ENCODE measurements at regions not wholly inside any gene's neighbourhood (a gene's known extent, or its start where the extent isn't known, plus 50 kb on each side); places are given as distances from the start of the nearest gene placed in this dataset.

DNA sequence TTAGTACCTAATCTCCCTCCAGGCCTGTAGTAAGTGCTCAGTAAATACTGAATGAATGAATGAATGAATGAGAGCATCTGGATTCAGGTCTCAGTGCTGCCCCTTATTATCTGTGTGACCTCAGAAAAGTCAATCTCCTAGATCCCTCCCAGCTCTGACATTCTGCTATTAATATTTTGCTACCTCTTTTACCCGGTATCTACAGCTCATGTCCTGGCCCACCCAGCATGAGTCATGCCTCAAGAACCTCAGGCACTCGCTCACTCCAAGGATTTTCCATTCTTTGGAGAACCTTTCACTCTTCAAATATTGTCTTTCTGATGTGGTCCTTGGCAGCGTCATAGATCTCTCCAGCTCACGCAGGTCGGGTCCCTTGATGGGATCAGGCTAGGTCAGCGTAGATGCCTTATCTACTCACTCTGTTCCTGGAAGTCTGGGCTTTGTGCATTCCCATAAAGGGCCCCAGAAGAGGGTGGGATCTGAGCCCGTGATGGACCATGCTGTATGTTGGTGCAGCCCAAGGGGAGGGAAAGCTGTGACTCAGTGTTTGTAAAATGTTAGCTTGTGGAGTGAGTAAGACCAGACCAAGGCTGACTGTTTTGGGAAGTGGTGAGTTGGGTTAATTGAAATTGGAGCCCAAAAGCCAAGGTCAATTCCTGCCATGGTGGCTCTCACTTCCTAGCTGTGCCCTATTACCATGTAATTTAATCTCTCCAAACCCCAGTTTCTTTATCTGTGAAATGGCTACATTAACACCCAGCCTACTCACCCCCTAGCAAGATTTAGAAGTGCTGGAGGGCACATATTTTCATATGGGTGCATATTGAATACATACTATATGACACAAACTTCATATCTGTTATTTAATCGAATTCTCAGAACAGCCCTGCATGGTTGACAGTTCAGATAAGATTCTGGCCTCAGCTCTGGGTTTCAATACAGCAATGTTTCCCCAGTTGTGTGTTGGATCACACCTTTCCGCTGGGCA lies 214.1 kb upstream of the USP24 start (continued):
- TF ChIP-seq MAFF (IDR thresholded peaks at IDR 0.05; ENCODE audit: low read depth, low read length) (no peak), ZNF326 (CRISPR knock-in tag; IDR thresholded peaks at IDR 0.05; ENCODE audit: borderline replicate concordance) (no peak), ZNF350 (CRISPR knock-in tag; IDR thresholded peaks at IDR 0.05; ENCODE audit: borderline replicate concordance, low read depth) (peak; percentile 97), ZNF460 (CRISPR knock-in tag; IDR thresholded peaks at IDR 0.05; ENCODE audit: borderline replicate concordance) (no peak), JARID2 (CRISPR knock-in tag; IDR thresholded peaks at IDR 0.05; ENCODE audit: insufficient replicate concordance) (no peak), ATF7-NPFF (CRISPR knock-in tag; IDR thresholded peaks at IDR 0.05; ENCODE audit: low read depth) (0 out of 2 replicates have a peak, but pooled peaks have one; percentile 45), ATRX (CRISPR knock-in tag; IDR thresholded peaks at IDR 0.05; ENCODE audit: borderline replicate concordance) (no peak), ATF1 (CRISPR knock-in tag; IDR thresholded peaks at IDR 0.05) (peak; percentile 88), ATF3 (CRISPR knock-in tag; IDR thresholded peaks at IDR 0.05) (peak; percentile 99), FOXJ3 (CRISPR knock-in tag; IDR thresholded peaks at IDR 0.05; ENCODE audit: borderline replicate concordance) (peak; percentile 71), ZNF383 (CRISPR knock-in tag; IDR thresholded peaks at IDR 0.05; ENCODE audit: borderline replicate concordance) (no peak), ZNF362 (CRISPR knock-in tag; IDR thresholded peaks at IDR 0.05; ENCODE audit: borderline replicate concordance) (no peak), SCMH1 (CRISPR knock-in tag; IDR thresholded peaks at IDR 0.05; ENCODE audit: borderline replicate concordance) (no peak), NFYC (CRISPR knock-in tag; IDR thresholded peaks at IDR 0.05) (peak; percentile 43; the same call in 1 of the 2 replicates), JUND (CRISPR knock-in tag; IDR thresholded peaks at IDR 0.05) (peak; percentile 99), PAXIP1 (CRISPR knock-in tag; conservative IDR thresholded peaks at IDR 0.05) (peak; percentile 92), ZFY (CRISPR knock-in tag; IDR thresholded peaks at IDR 0.05) (no peak), IRF2 (CRISPR knock-in tag; IDR thresholded peaks at IDR 0.05) (peak; percentile 90), MBD4 (IDR thresholded peaks at IDR 0.05; ENCODE audit: borderline replicate concordance, low read length) (peak; percentile 64; the same call in 1 of the 2 replicates), ADNP (CRISPR knock-in tag; IDR thresholded peaks at IDR 0.05) (no peak), KMT2A (CRISPR knock-in tag; IDR thresholded peaks at IDR 0.05) (no peak)
- TF ChIP-seq, protein P1, sequence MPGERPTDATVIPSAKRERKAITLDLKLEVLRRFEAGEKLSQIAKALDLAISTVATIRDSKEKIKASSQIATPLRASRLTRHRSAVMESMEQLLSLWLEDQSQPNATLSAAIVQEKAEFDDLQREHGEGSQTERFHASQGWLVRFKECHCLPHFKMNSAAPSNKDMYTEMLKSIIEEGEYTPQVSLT (CRISPR knock-in tag; IDR thresholded peaks at IDR 0.05; ENCODE audit: borderline replicate concordance, low read depth) = no peak
- TF ChIP-seq, protein P2, sequence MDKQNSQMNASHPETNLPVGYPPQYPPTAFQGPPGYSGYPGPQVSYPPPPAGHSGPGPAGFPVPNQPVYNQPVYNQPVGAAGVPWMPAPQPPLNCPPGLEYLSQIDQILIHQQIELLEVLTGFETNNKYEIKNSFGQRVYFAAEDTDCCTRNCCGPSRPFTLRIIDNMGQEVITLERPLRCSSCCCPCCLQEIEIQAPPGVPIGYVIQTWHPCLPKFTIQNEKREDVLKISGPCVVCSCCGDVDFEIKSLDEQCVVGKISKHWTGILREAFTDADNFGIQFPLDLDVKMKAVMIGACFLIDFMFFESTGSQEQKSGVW (CRISPR knock-in tag; IDR thresholded peaks at IDR 0.05; ENCODE audit: borderline replicate concordance) = no peak
